ENCODE measurements at regions not wholly inside any gene's neighbourhood (a gene's known extent, or its start where the extent isn't known, plus 50 kb on each side); places are given as distances from the start of the nearest gene placed in this dataset.

DNA sequence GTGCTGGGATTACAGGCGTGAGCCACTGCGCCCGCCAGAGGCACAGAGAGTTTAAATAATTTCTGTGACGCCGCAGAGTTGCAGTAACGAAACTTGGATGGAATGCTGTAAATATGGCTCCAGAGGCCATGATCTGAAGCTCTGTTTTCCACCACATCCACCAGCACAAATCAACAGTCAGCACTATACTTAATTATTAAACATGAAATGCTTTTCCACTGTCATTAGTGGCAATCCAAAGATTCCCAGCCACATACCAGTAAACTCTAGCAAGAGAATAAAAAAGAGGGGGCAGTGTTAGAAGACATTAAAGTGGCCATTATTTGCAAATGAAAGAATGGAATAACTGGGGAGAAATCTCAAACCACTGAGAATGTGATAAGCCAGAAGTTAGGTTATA is 242.5 kb downstream of the DIRAS2 start:
- intact Hi-C loops (cut with micrococcal nuclease; ENCODE audit: unreplicated experiment) = no loop called here
- H3K27me3 ChIP-seq (replicated peaks; ENCODE audit: insufficient read depth, low read depth, low read length, poor library complexity) = no peaks in the 10 kb centered on the region
- H3K4me1 ChIP-seq (ENCODE audit: insufficient read depth, low read length, poor library complexity, severe bottlenecking) = no peaks in the 10 kb centered on the region
- no peak for DNase-seq (ENCODE audit: low spot score)
- H3K9me3 ChIP-seq (ENCODE audit: low read depth, low read length, poor library complexity, severe bottlenecking) = no peaks in the 10 kb centered on the region
- H3K36me3 ChIP-seq (ENCODE audit: insufficient read depth, low read length, poor library complexity, severe bottlenecking) = no peaks in the 10 kb centered on the region
- CTCF ChIA-PET = no interaction called here
- no peak overlapping the region for H3K4me3 ChIP-seq (ENCODE audit: low read depth, low read length, poor library complexity, severe bottlenecking)
- POLR2A ChIA-PET (ENCODE audit: low non-redundant PET) = no interaction called here
- no peak overlapping the region for H3K27ac ChIP-seq (ENCODE audit: low read depth, low read length, poor library complexity, severe bottlenecking)
- BruUV-seq (replicated peaks) = no TSS peak
- TF ChIP-seq EZH2 (IDR thresholded peaks at IDR 0.05; ENCODE audit: borderline replicate concordance, low read depth, low read length, poor library complexity, severe bottlenecking) (no peak), CTCF (conservative IDR thresholded peaks at IDR 0.05; ENCODE audit: low read depth, low read length) (no peak)

DNA sequence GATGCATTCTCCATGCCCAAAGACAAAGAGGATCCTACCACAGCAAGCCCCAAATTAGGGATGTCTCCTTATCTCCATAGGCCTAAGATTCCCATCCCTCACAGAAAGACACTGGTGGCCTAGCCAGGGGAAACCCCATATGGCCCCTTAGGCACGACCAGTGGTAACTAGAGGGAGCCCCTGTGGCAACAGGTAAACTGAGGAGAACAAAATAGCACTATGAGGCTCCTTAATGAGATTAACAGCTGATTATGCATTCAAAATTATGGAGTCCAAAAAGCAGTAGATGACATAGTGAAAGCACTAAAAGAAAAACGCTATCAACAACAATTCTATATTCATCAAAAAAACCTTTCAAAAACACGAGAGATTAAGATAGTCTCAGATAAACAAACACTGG is 234.0 kb downstream of the DIRAS2 start:
- H3K4me1 ChIP-seq (ENCODE audit: insufficient read depth, low read length, poor library complexity, severe bottlenecking) = no peaks in the 10 kb centered on the region
- no peak for DNase-seq (ENCODE audit: low spot score)
- H3K9me3 ChIP-seq (ENCODE audit: low read depth, low read length, poor library complexity, severe bottlenecking) = no peaks in the 10 kb centered on the region
- intact Hi-C loops (cut with micrococcal nuclease; ENCODE audit: unreplicated experiment) = no loop called here
- H3K27ac ChIP-seq (ENCODE audit: low read depth, low read length, poor library complexity, severe bottlenecking) = no peak overlapping the region
- CTCF ChIA-PET = no interaction called here
- POLR2A ChIA-PET (ENCODE audit: low non-redundant PET) = no interaction called here
- no peaks in the 10 kb centered on the region for H3K36me3 ChIP-seq (ENCODE audit: insufficient read depth, low read length, poor library complexity, severe bottlenecking)
- H3K4me3 ChIP-seq (ENCODE audit: low read depth, low read length, poor library complexity, severe bottlenecking) = no peak overlapping the region
- no TSS peak for BruUV-seq (replicated peaks)
- TF ChIP-seq CTCF (conservative IDR thresholded peaks at IDR 0.05; ENCODE audit: low read depth, low read length) (no peak), EZH2 (IDR thresholded peaks at IDR 0.05; ENCODE audit: borderline replicate concordance, low read depth, low read length, poor library complexity, severe bottlenecking) (no peak)
- H3K27me3 ChIP-seq (replicated peaks; ENCODE audit: insufficient read depth, low read depth, low read length, poor library complexity) = no peaks in the 10 kb centered on the region

- CTCF ChIA-PET = no interaction called here
- Histone ChIP-seq H3K4me3 (ENCODE audit: low read depth, low read length, poor library complexity, severe bottlenecking) (no peak overlapping the region), H3K36me3 (ENCODE audit: insufficient read depth, low read length, poor library complexity, severe bottlenecking) (no peaks in the 10 kb centered on the region), H3K27ac (ENCODE audit: low read depth, low read length, poor library complexity, severe bottlenecking) (no peak overlapping the region), H3K27me3 (replicated peaks; ENCODE audit: insufficient read depth, low read depth, low read length, poor library complexity) (no peaks in the 10 kb centered on the region), H3K9me3 (ENCODE audit: low read depth, low read length, poor library complexity, severe bottlenecking) (no peaks in the 10 kb centered on the region), H3K4me1 (ENCODE audit: insufficient read depth, low read length, poor library complexity, severe bottlenecking) (no peaks in the 10 kb centered on the region)
- intact Hi-C loops (cut with micrococcal nuclease; ENCODE audit: unreplicated experiment) = no loop called here
- DNase-seq (ENCODE audit: low spot score) = no peak
- no TSS peak for BruUV-seq (replicated peaks)
- POLR2A ChIA-PET (ENCODE audit: low non-redundant PET) = no interaction called here
- TF ChIP-seq EZH2 (IDR thresholded peaks at IDR 0.05; ENCODE audit: borderline replicate concordance, low read depth, low read length, poor library complexity, severe bottlenecking) (no peak), CTCF (conservative IDR thresholded peaks at IDR 0.05; ENCODE audit: low read depth, low read length) (no peak)
Measured at GRCh38 chr9:90419221-90419851, 223.3 kb downstream of the DIRAS2 start.
